Stimulated activated CD4-positive, alpha-beta T cell treated with anti-CD3 and anti-CD28 coated beads, Interleukin-2, amount 100 ng/mL, for 4 hours (primary cell): ENCODE measurements at regions not wholly inside any gene's neighbourhood (a gene's known extent, or its start where the extent isn't known, plus 50 kb on each side); places are given as distances from the start of the nearest gene placed in this dataset.
"Not testable (repeated sequence)": the region's sequence is repeated elsewhere in the genome, so short reads cannot be mapped to it uniquely, and the experiment has no call there.

Source experiments
- DNase-seq: peaks from one replicate; pipeline ENCODE4 v3.0.0-alpha.2; 2020; ENCODE audit warnings: low read depth

GRCh38 chr1:224061436-224061835 lies 52.5 kb upstream of the FBXO28 start:
- DNase-seq: no peak

GRCh38 chr1:224059897-224060427 lies 53.9 kb upstream of the FBXO28 start:
- no peak for DNase-seq

GRCh38 chr1:224058303-224058702 lies 55.6 kb upstream of the FBXO28 start:
- no peak for DNase-seq

- no peak for DNase-seq
These were observed 56.3 kb upstream of the FBXO28 start for GRCh38 chr1:224057461-224058199.

GRCh38 chr1:224054611-224055010 lies 59.3 kb upstream of the FBXO28 start:
- no peak for DNase-seq

- no peak for DNase-seq
These were observed 59.9 kb upstream of the FBXO28 start for GRCh38 chr1:224054012-224054411.

- no peak for DNase-seq
These were observed 60.5 kb upstream of the FBXO28 start for GRCh38 chr1:224053456-224053855.

GRCh38 chr1:224052772-224053171 lies 61.1 kb upstream of the FBXO28 start:
- no peak for DNase-seq

- not testable (repeated sequence) for DNase-seq
These were observed 62.1 kb upstream of the FBXO28 start for GRCh38 chr1:224051782-224052181.

- DNase-seq: no peak
These were observed 62.9 kb upstream of the FBXO28 start for GRCh38 chr1:224051086-224051406.

- no peak for DNase-seq
These were observed 66.4 kb upstream of the FBXO28 start for GRCh38 chr1:224047538-224047937.

- no peak for DNase-seq
These were observed 68.4 kb upstream of the FBXO28 start for GRCh38 chr1:224045556-224045955.

GRCh38 chr1:224044420-224044819 lies 69.5 kb upstream of the FBXO28 start:
- no peak for DNase-seq

GRCh38 chr1:224042557-224043118 lies 71.3 kb upstream of the FBXO28 start:
- no peak for DNase-seq

GRCh38 chr1:224041032-224041431 lies 72.9 kb upstream of the FBXO28 start:
- DNase-seq: no peak

- not testable (repeated sequence) for DNase-seq
These were observed 73.5 kb upstream of the FBXO28 start for GRCh38 chr1:224040423-224040822.

GRCh38 chr1:224040006-224040405 lies 73.9 kb upstream of the FBXO28 start:
- not testable (repeated sequence) for DNase-seq

GRCh38 chr1:224038832-224039231 lies 75.1 kb upstream of the FBXO28 start:
- not testable (repeated sequence) for DNase-seq

GRCh38 chr1:224037362-224037761 lies 76.5 kb upstream of the FBXO28 start:
- not testable (repeated sequence) for DNase-seq

- DNase-seq: not testable (repeated sequence)
These were observed 81.2 kb upstream of the FBXO28 start for GRCh38 chr1:224032608-224033276.

- DNase-seq: not testable (repeated sequence)
These were observed 81.9 kb upstream of the FBXO28 start for GRCh38 chr1:224031986-224032385.

GRCh38 chr1:224030257-224030656 lies 83.7 kb upstream of the FBXO28 start:
- DNase-seq: not testable (repeated sequence)
